ENCODE measurements at regions not wholly inside any gene's neighbourhood (a gene's known extent, or its start where the extent isn't known, plus 50 kb on each side); places are given as distances from the start of the nearest gene placed in this dataset.
A peak's percentile ranks its signal among the peaks of the same experiment; 100 is the strongest.
"Not testable (repeated sequence)": the region's sequence is repeated elsewhere in the genome, so short reads cannot be mapped to it uniquely, and the experiment has no call there.

GRCh38 chr2:90077948-90078347 lies 1386.5 kb downstream of the RPIA start:
- in situ Hi-C loops (cut with MboI; ENCODE audit: low pct_unique_long_range_greater_than_20kb, low sequenced_read_pairs, unreplicated experiment): no loop called here

GRCh38 chr2:90079374-90079773 lies 1387.9 kb downstream of the RPIA start:
- TF ChIP-seq CTCF (IDR thresholded peaks at IDR 0.05; ENCODE audit: extremely low read depth, insufficient read depth, missing control alignments): no peak
- no peak for DNase-seq (ENCODE audit: low spot score)
- in situ Hi-C loops (cut with MboI; ENCODE audit: low pct_unique_long_range_greater_than_20kb, low sequenced_read_pairs, unreplicated experiment): no loop called here

More at GRCh38 chr2:90077948-90078347, 1386.5 kb downstream of the RPIA start:
- DNase-seq (ENCODE audit: low spot score): no peak
- no peak for TF ChIP-seq CTCF (IDR thresholded peaks at IDR 0.05; ENCODE audit: extremely low read depth, insufficient read depth, missing control alignments)

GRCh38 chr2:90087792-90088191 lies 1396.3 kb downstream of the RPIA start:
- TF ChIP-seq CTCF (IDR thresholded peaks at IDR 0.05; ENCODE audit: extremely low read depth, insufficient read depth, missing control alignments): peak; percentile 30
- DNase-seq (ENCODE audit: low spot score); in situ Hi-C loops (cut with MboI; ENCODE audit: low pct_unique_long_range_greater_than_20kb, low sequenced_read_pairs, unreplicated experiment): not testable (repeated sequence)

GRCh38 chr2:90093571-90094270 lies 1402.2 kb downstream of the RPIA start:
- DNase-seq (ENCODE audit: low spot score); in situ Hi-C loops (cut with MboI; ENCODE audit: low pct_unique_long_range_greater_than_20kb, low sequenced_read_pairs, unreplicated experiment): not testable (repeated sequence)

GRCh38 chr2:90097617-90098016 lies 1406.1 kb downstream of the RPIA start:
- DNase-seq (ENCODE audit: low spot score); in situ Hi-C loops (cut with MboI; ENCODE audit: low pct_unique_long_range_greater_than_20kb, low sequenced_read_pairs, unreplicated experiment): not testable (repeated sequence)

- in situ Hi-C loops (cut with MboI; ENCODE audit: low pct_unique_long_range_greater_than_20kb, low sequenced_read_pairs, unreplicated experiment); DNase-seq (ENCODE audit: low spot score): not testable (repeated sequence)
Observed at GRCh38 chr2:90105142-90105541, 1413.7 kb downstream of the RPIA start.

GRCh38 chr2:90123409-90123808 lies 1431.9 kb downstream of the RPIA start:
- DNase-seq (ENCODE audit: low spot score); in situ Hi-C loops (cut with MboI; ENCODE audit: low pct_unique_long_range_greater_than_20kb, low sequenced_read_pairs, unreplicated experiment): not testable (repeated sequence)

- DNase-seq (ENCODE audit: low spot score); in situ Hi-C loops (cut with MboI; ENCODE audit: low pct_unique_long_range_greater_than_20kb, low sequenced_read_pairs, unreplicated experiment): not testable (repeated sequence)
Observed at GRCh38 chr2:90139046-90139445, 1447.6 kb downstream of the RPIA start.

GRCh38 chr2:90141558-90141957 lies 1450.1 kb downstream of the RPIA start:
- DNase-seq (ENCODE audit: low spot score); in situ Hi-C loops (cut with MboI; ENCODE audit: low pct_unique_long_range_greater_than_20kb, low sequenced_read_pairs, unreplicated experiment): not testable (repeated sequence)

GRCh38 chr2:90151805-90152204 lies 1460.3 kb downstream of the RPIA start:
- DNase-seq (ENCODE audit: low spot score); in situ Hi-C loops (cut with MboI; ENCODE audit: low pct_unique_long_range_greater_than_20kb, low sequenced_read_pairs, unreplicated experiment): not testable (repeated sequence)
- TF ChIP-seq CTCF (IDR thresholded peaks at IDR 0.05; ENCODE audit: extremely low read depth, insufficient read depth, missing control alignments): peak; percentile 23

GRCh38 chr2:90170978-90171377 lies 1479.5 kb downstream of the RPIA start:
- in situ Hi-C loops (cut with MboI; ENCODE audit: low pct_unique_long_range_greater_than_20kb, low sequenced_read_pairs, unreplicated experiment); DNase-seq (ENCODE audit: low spot score): not testable (repeated sequence)

GRCh38 chr2:90173081-90173480 lies 1481.6 kb downstream of the RPIA start:
- DNase-seq (ENCODE audit: low spot score); in situ Hi-C loops (cut with MboI; ENCODE audit: low pct_unique_long_range_greater_than_20kb, low sequenced_read_pairs, unreplicated experiment): not testable (repeated sequence)

- DNase-seq (ENCODE audit: low spot score); in situ Hi-C loops (cut with MboI; ENCODE audit: low pct_unique_long_range_greater_than_20kb, low sequenced_read_pairs, unreplicated experiment): not testable (repeated sequence)
Observed at GRCh38 chr2:90179591-90179990, 1488.1 kb downstream of the RPIA start.
